PC-9 (cell line): ENCODE measurements at regions not wholly inside any gene's neighbourhood (a gene's known extent, or its start where the extent isn't known, plus 50 kb on each side); places are given as distances from the start of the nearest gene placed in this dataset.

Experiments
- CTCF ChIP-seq: fragments of 200-600 bp; sonication (generic); conservative IDR thresholded peaks from 2 replicates; pipeline ENCODE4 v1.6.1; 2017; ENCODE audit warnings: mixed run types, antibody characterized with exemption, mild to moderate bottlenecking, moderate library complexity
- EZH2 ChIP-seq: fragments of 200-600 bp; sonication (generic); IDR thresholded peaks from 2 replicates; pipeline ENCODE4 v1.8.0; 2017; ENCODE audit warnings: antibody characterized with exemption, low read depth

GRCh38 chr5:84715686-84716085 lies 331.0 kb upstream of the EDIL3 start:
- TF ChIP-seq CTCF (no peak), EZH2 (no peak)
